ENCODE measurements at regions not wholly inside any gene's neighbourhood (a gene's known extent, or its start where the extent isn't known, plus 50 kb on each side); places are given as distances from the start of the nearest gene placed in this dataset.

DNA sequence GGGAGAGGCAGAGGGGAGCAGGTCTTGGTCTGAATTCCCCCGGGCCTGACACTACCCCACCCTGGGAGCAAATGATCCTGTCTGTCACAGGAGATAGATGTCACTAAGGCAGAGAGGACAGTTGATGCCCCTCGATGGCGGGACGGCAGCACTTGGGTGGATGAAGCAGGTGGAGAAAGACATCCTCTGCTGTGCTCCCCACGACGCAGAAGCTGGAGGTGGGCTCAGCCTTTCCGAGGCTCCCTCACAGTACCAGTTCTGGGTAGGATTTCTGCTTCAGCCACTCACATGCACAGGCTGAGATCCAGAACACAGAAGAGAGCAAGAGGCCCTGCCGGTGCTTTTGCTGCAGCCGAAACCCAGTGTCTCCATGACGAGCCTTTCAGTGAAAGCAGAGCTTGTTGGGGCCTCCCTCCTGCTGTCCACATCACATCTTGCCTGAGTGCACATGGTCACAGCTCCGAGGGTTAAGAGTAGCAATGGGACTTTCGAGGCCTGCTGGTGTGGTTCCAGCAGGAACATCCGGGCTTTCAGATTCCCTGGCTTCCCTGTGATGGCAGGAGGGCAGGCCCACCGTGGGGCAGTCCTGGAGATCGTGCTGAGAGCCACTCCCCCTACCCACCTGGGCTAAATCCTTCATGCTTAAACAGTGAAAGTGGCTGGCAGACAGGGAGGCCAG lies 107.3 kb upstream of the PRR20G start:
- no peak for TF ChIP-seq SMC3 (conservative IDR thresholded peaks at IDR 0.05; ENCODE audit: poor library complexity)
- TF ChIP-seq, protein P1, sequence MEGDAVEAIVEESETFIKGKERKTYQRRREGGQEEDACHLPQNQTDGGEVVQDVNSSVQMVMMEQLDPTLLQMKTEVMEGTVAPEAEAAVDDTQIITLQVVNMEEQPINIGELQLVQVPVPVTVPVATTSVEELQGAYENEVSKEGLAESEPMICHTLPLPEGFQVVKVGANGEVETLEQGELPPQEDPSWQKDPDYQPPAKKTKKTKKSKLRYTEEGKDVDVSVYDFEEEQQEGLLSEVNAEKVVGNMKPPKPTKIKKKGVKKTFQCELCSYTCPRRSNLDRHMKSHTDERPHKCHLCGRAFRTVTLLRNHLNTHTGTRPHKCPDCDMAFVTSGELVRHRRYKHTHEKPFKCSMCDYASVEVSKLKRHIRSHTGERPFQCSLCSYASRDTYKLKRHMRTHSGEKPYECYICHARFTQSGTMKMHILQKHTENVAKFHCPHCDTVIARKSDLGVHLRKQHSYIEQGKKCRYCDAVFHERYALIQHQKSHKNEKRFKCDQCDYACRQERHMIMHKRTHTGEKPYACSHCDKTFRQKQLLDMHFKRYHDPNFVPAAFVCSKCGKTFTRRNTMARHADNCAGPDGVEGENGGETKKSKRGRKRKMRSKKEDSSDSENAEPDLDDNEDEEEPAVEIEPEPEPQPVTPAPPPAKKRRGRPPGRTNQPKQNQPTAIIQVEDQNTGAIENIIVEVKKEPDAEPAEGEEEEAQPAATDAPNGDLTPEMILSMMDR (IDR thresholded peaks at IDR 0.05; ENCODE audit: poor library complexity, severe bottlenecking), result no peak
- TF ChIP-seq, protein P2, sequence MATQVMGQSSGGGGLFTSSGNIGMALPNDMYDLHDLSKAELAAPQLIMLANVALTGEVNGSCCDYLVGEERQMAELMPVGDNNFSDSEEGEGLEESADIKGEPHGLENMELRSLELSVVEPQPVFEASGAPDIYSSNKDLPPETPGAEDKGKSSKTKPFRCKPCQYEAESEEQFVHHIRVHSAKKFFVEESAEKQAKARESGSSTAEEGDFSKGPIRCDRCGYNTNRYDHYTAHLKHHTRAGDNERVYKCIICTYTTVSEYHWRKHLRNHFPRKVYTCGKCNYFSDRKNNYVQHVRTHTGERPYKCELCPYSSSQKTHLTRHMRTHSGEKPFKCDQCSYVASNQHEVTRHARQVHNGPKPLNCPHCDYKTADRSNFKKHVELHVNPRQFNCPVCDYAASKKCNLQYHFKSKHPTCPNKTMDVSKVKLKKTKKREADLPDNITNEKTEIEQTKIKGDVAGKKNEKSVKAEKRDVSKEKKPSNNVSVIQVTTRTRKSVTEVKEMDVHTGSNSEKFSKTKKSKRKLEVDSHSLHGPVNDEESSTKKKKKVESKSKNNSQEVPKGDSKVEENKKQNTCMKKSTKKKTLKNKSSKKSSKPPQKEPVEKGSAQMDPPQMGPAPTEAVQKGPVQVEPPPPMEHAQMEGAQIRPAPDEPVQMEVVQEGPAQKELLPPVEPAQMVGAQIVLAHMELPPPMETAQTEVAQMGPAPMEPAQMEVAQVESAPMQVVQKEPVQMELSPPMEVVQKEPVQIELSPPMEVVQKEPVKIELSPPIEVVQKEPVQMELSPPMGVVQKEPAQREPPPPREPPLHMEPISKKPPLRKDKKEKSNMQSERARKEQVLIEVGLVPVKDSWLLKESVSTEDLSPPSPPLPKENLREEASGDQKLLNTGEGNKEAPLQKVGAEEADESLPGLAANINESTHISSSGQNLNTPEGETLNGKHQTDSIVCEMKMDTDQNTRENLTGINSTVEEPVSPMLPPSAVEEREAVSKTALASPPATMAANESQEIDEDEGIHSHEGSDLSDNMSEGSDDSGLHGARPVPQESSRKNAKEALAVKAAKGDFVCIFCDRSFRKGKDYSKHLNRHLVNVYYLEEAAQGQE (IDR thresholded peaks at IDR 0.05; ENCODE audit: borderline replicate concordance), result no peak
- no peak for TF ChIP-seq EZH2 (IDR thresholded peaks at IDR 0.05; ENCODE audit: borderline replicate concordance, insufficient read depth, low read length, poor library complexity, severe bottlenecking)
- no peak for TF ChIP-seq MXI1 (conservative IDR thresholded peaks at IDR 0.05; ENCODE audit: poor library complexity, severe bottlenecking)
- no peak for TF ChIP-seq POLR2AphosphoS5 (IDR thresholded peaks at IDR 0.05)
- TF ChIP-seq EP300 (conservative IDR thresholded peaks at IDR 0.05; ENCODE audit: poor library complexity, severe bottlenecking), result no peak

Data from neural cell (in vitro differentiated cells).